ENCODE measurements at regions not wholly inside any gene's neighbourhood (a gene's known extent, or its start where the extent isn't known, plus 50 kb on each side); places are given as distances from the start of the nearest gene placed in this dataset.

- TF ChIP-seq CBX3 (IDR thresholded peaks at IDR 0.05; ENCODE audit: borderline replicate concordance, low read depth) (no peak), PAX8 (IDR thresholded peaks at IDR 0.05) (no peak), BCL3 (IDR thresholded peaks at IDR 0.05; ENCODE audit: borderline replicate concordance, insufficient read depth, low read depth, low read length, poor library complexity, severe bottlenecking) (peak; percentile 63), ESRRA (IDR thresholded peaks at IDR 0.05; ENCODE audit: low read length) (no peak), POLR2AphosphoS2 (IDR thresholded peaks at IDR 0.05; ENCODE audit: low read depth, low read length) (no peak), SP1 (IDR thresholded peaks at IDR 0.05; ENCODE audit: low read depth, low read length) (peak; percentile 50), USF2 (IDR thresholded peaks at IDR 0.05; ENCODE audit: borderline replicate concordance, low read depth, low read length) (no peak), TAF1 (IDR thresholded peaks at IDR 0.05; ENCODE audit: borderline replicate concordance, low read depth, low read length) (no peak), PKNOX1 (IDR thresholded peaks at IDR 0.05) (peak; percentile 84), SKIL (IDR thresholded peaks at IDR 0.05; ENCODE audit: low read depth, poor library complexity, severe bottlenecking) (peak; percentile 36), LARP7 (IDR thresholded peaks at IDR 0.05) (no peak), BCLAF1 (IDR thresholded peaks at IDR 0.05) (no peak), ZBTB40 (IDR thresholded peaks at IDR 0.05; ENCODE audit: borderline replicate concordance) (no peak), MXI1 (IDR thresholded peaks at IDR 0.05; ENCODE audit: low read depth, low read length) (no peak), TCF7 (IDR thresholded peaks at IDR 0.05; ENCODE audit: borderline replicate concordance) (no peak), RUNX3 (IDR thresholded peaks at IDR 0.05; ENCODE audit: low read length) (peak; percentile 98), HDAC2 (IDR thresholded peaks at IDR 0.05) (no peak), SMC3 (IDR thresholded peaks at IDR 0.05; ENCODE audit: borderline replicate concordance, low read length) (no peak)
Observed at GRCh38 chr3:143207338-143207961, 87.9 kb downstream of the CHST2 start (continued).

Measured in GM12878 (cell line).